Mucosa of gallbladder (tissue), 1 donor: ENCODE measurements at regions not wholly inside any gene's neighbourhood (a gene's known extent, or its start where the extent isn't known, plus 50 kb on each side); places are given as distances from the start of the nearest gene placed in this dataset.

Experiments
- DNase-seq: peaks from one replicate; pipeline ENCODE4 v3.0.0-alpha.2; 2020; ENCODE audit warnings: low spot score
- donor health status: DM: no; HTN: no; CAD: no.

- no peak for DNase-seq
Measured at GRCh38 chr6:22928775-22929174, 359.4 kb downstream of the HDGFL1 start.

- DNase-seq = no peak
Measured at GRCh38 chr6:22929311-22929985, 360.1 kb downstream of the HDGFL1 start.

- no peak for DNase-seq
Measured at GRCh38 chr6:22940581-22941290, 371.4 kb downstream of the HDGFL1 start.

GRCh38 chr6:22942403-22942802 lies 373.0 kb downstream of the HDGFL1 start:
- DNase-seq = no peak

DNA sequence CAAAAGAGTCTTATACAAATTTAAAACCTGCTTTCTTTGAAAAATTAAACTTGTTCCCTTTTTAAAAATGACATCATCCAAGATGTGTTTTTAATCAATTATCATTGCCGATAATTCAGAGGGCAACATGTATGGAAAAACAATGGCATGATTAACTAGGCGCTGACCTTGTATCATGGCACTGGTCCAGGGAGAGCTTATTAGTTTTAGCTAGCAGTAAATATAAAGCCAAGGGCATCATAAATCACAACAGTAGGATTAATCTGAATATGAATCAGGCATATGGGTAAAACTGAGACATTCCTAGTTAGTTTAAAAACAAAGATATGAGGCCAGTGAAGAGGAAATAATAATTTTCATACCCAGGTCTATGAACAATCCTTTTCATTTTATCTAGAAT lies 374.0 kb downstream of the HDGFL1 start:
- DNase-seq = peak; percentile 16

DNA sequence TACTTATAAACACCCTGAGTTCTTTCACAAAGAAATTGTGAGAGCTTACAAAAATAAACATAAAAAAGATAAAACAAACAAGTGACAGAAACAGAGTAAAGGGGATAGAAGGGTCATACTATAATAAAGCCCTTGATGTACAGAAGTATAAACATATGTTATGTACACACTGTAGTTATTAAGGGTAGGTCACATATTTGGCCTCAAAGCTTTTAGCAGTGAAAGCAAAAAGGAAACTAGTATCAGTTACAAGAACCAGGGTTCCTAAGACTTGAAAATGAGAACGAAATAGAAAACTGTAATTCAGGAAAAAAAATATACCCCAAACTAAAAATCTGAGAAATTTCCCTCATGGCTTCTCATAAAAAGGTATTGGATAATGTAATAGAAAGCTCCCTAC lies 380.6 kb downstream of the HDGFL1 start:
- no peak for DNase-seq

- no peak for DNase-seq
Measured at GRCh38 chr6:22952097-22952496, 382.7 kb downstream of the HDGFL1 start.

GRCh38 chr6:22954749-22955385 lies 385.5 kb downstream of the HDGFL1 start:
- DNase-seq = no peak

GRCh38 chr6:22956029-22956681 lies 386.8 kb downstream of the HDGFL1 start:
- DNase-seq = no peak

GRCh38 chr6:22958677-22959076 lies 389.3 kb downstream of the HDGFL1 start:
- DNase-seq = no peak

GRCh38 chr6:22959571-22959970 lies 390.2 kb downstream of the HDGFL1 start:
- no peak for DNase-seq

DNA sequence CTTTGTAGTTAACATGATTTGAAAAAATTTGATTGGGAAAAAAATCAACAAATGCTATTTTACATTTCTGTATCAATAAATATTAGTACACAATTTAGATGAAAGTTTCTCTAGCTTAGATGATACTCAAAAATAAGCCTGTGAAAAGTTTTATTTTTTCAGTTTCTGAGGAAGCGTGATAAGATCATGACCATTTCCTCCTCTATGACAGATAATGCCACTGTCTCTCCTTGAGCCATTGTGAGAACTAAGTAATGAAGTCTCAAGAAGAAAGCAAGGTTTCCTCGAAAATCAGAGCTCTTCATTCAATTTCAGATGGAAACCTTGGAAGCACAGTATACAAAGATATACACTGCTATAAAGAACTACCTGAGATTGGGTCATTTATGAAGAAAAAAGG lies 395.0 kb downstream of the HDGFL1 start:
- DNase-seq = no peak

- no peak for DNase-seq
Measured at GRCh38 chr6:22965889-22966288, 396.5 kb downstream of the HDGFL1 start.

DNA sequence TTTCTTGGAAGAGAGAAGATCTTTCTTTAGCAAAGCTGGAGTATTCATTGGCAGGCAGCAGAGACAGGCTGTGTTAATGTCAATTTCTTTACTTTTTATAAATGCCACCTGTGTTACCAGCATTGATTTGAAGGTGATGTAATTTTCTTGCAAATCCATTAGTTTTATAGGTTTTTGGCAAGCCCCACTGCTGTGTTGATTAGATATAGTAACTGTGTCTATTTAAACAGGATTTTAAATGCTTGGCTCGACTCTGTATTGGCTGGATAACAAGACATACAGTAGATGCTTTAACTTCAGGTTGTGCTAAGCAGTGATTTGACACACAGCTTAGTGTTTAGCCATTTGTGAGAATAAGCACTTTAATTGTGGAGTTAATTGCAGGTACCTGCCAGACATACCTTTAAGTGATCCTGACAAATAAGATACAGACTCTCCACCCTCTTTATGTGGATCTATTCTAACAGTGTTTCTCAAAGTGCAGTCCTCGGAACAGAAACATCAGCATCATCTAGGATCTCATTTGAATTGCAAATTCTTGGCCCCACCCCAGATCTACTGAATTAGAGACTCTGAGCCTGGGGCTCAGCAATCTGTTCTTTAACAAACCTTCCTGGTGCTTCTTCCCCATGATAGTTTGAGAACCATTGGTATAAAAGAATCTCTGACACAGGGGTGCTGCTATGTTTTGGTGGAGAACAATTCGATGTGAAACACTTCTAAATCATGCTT lies 397.5 kb downstream of the HDGFL1 start:
- DNase-seq = no peak

DNA sequence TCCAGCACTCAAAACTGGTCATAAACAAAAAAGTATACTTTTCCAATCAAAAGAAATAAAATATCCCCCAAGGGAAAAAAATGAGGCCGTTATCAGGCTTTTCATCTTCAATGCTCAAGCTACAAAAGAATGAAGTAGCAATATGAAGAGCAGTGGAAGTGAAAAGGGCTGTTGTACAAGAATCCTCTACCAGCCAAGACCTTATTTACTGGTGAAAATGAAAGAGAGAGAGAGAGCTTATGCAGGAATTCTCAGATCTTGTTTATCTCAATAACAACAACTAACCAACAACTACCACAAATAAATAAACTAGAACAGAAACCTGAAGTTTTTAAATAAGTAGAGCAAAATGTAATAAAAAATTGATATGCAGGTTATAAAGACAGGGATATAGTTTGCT lies 400.6 kb downstream of the HDGFL1 start:
- no peak for DNase-seq

DNA sequence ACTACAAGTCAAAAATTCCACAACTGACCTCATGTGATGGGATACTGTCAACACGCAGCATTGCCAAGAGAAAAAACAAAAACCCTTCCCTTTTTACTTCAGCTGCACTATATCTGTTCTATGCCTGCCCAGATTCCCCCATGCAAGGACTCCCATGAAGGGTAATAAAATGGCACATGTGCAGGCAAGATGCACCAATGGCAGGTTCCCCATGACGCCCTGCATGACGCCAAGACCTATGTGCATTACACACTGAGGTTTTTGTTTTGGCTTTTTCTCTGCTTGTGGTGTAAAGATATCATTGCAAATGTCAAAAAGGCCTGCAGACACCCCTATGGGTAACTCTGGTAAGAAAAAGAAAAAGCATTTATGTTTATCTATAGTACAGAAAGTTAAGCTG lies 403.4 kb downstream of the HDGFL1 start:
- no peak for DNase-seq

DNA sequence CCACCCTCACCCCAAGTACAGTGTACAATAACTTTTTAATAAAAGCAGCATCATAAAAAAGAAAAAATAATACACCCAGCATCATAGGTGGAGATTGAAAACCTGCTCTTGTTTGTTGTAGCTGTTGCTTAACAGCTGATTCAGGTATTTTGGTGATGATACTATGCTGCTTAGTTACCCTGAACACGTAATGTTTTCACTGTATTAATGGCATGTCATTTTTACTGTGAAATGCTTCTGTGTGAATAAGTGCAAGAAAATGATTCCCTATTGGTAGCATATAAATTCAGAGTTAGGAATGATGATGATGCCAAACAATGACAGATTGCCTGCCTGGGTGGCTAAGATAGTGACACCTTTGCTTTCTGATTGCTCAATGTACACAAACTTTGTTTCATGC lies 405.7 kb downstream of the HDGFL1 start:
- no peak for DNase-seq

DNA sequence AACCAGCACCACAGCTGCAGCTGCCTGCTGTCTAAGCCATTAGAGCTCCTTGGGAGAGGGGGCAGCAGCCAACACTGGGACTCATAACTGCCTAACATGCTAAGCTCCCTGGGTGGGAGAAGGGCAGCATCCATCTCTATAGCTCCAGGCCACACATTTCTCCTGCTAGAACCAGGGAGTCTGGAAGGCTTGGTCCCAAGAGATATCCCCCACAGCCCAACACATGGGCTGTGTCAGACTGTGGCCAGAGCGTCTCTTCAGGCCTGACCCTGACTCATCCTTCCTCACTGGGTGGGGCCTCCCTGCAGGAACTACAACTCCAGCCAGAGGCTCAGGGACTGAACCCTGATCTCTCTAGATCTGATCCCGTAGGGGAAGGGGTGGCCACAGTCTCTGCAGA lies 411.1 kb downstream of the HDGFL1 start:
- DNase-seq = no peak

GRCh38 chr6:23002044-23002619 lies 432.8 kb downstream of the HDGFL1 start:
- no peak for DNase-seq

DNA sequence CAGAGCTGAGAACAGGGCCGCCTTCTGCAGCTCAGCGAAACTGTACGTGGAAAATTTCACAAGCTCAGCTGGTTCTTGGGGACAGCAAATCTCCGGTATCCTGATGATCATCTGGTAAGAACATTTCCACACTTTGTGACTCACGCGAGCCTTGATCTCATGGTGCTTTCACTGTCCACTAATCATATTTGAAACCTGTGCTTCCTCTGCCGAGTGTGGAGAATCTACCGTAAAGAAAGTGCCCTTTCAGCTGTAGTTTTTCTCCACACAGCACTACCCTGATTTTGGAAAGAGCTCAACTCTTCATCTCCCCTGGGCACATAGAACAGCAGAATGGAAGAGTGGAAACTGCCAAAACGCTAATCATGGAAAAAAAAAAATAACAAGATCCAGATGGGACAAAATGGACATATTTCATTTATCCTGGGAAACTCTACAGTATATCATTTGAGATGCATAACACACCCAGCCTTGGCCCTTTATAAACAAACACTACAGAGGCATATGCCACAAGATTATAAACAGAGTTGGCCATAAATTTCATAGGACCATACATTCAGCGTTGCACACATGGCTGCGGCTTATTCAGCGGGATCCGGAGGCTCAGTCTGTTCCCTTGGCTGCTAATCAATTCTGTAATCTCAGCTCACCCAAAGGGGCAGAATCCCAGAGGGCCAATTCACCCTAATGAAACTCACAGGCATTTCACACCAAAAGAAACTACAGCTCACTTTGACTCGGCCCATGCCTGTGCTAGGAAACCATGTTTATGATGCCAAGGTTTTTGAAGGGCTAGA lies 434.5 kb downstream of the HDGFL1 start:
- DNase-seq = no peak

- no peak for DNase-seq
Measured at GRCh38 chr6:23006656-23007055, 437.3 kb downstream of the HDGFL1 start.
